ENCODE measurements at regions not wholly inside any gene's neighbourhood (a gene's known extent, or its start where the extent isn't known, plus 50 kb on each side); places are given as distances from the start of the nearest gene placed in this dataset.

- TF ChIP-seq, protein P1, sequence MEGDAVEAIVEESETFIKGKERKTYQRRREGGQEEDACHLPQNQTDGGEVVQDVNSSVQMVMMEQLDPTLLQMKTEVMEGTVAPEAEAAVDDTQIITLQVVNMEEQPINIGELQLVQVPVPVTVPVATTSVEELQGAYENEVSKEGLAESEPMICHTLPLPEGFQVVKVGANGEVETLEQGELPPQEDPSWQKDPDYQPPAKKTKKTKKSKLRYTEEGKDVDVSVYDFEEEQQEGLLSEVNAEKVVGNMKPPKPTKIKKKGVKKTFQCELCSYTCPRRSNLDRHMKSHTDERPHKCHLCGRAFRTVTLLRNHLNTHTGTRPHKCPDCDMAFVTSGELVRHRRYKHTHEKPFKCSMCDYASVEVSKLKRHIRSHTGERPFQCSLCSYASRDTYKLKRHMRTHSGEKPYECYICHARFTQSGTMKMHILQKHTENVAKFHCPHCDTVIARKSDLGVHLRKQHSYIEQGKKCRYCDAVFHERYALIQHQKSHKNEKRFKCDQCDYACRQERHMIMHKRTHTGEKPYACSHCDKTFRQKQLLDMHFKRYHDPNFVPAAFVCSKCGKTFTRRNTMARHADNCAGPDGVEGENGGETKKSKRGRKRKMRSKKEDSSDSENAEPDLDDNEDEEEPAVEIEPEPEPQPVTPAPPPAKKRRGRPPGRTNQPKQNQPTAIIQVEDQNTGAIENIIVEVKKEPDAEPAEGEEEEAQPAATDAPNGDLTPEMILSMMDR (IDR thresholded peaks at IDR 0.05 in 4 of 5, conservative IDR thresholded peaks at IDR 0.05 in 1 of 5) = no peak
- TF ChIP-seq POLR2A (IDR thresholded peaks at IDR 0.05) = no peak
Measured at GRCh38 chr12:94839347-94839746, 164.2 kb downstream of the NDUFA12 start.

All from gastrocnemius medialis (tissue), 4 donors.